ENCODE measurements at regions not wholly inside any gene's neighbourhood (a gene's known extent, or its start where the extent isn't known, plus 50 kb on each side); places are given as distances from the start of the nearest gene placed in this dataset.

DNA sequence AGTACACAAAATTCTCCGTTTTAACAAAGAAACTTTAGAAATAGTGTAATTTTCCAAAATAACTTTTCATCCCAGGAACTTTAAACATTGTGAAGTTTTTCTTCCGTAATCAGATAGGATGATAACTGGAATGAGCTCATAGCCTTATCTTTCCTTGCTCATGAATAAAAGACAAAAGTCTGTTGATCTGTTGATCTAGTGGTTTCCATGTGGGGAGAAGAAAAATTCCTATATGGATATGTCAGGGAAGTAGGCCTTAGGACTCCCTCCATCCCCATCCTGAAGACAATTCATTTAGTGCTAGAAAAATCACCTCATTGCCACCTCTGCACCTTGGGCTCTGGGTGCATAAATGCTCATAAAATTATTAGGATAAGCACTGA, 266.6 kb downstream of the SMARCA2 start:
- TF ChIP-seq, protein P1, sequence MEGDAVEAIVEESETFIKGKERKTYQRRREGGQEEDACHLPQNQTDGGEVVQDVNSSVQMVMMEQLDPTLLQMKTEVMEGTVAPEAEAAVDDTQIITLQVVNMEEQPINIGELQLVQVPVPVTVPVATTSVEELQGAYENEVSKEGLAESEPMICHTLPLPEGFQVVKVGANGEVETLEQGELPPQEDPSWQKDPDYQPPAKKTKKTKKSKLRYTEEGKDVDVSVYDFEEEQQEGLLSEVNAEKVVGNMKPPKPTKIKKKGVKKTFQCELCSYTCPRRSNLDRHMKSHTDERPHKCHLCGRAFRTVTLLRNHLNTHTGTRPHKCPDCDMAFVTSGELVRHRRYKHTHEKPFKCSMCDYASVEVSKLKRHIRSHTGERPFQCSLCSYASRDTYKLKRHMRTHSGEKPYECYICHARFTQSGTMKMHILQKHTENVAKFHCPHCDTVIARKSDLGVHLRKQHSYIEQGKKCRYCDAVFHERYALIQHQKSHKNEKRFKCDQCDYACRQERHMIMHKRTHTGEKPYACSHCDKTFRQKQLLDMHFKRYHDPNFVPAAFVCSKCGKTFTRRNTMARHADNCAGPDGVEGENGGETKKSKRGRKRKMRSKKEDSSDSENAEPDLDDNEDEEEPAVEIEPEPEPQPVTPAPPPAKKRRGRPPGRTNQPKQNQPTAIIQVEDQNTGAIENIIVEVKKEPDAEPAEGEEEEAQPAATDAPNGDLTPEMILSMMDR (IDR thresholded peaks at IDR 0.05 in 4 of 5, conservative IDR thresholded peaks at IDR 0.05 in 1 of 5): no peak
- no peak for TF ChIP-seq POLR2A (IDR thresholded peaks at IDR 0.05)

Measured in gastrocnemius medialis (tissue), 4 donors.